ENCODE measurements at regions not wholly inside any gene's neighbourhood (a gene's known extent, or its start where the extent isn't known, plus 50 kb on each side); places are given as distances from the start of the nearest gene placed in this dataset.
"Not testable (repeated sequence)": the region's sequence is repeated elsewhere in the genome, so short reads cannot be mapped to it uniquely, and the experiment has no call there.

DNA sequence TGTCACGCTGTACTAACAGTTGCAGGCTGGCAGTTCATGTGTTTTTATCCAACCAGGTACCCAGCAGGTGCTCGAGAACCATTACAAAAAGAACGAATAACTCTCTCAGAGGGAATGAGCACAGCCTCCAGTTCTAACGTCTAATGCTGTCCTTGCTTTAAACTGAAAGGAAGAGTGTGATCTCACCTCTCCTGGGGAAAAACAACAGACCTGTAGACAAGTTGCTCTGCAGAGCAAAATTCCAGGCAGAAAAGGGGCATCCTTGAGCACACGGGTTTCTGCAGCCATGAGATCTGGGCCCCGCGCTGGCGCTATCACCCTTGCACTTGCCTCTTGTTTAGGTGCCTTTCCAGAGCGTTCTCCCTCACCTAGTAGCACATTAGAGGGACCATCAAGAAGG, 92.5 kb upstream of the DNAH5 start:
- Mint-ChIP-seq H3K9me3 (peaks cover 11% of the 10 kb centered on the region), H3K36me3 (peaks cover 1% of the 10 kb centered on the region), H3K4me1 (no peaks in the 10 kb centered on the region), H3K4me3 (no peak overlapping the region), H3K27ac (no peak overlapping the region), H3K27me3 (peaks cover 2% of the 10 kb centered on the region)

DNA sequence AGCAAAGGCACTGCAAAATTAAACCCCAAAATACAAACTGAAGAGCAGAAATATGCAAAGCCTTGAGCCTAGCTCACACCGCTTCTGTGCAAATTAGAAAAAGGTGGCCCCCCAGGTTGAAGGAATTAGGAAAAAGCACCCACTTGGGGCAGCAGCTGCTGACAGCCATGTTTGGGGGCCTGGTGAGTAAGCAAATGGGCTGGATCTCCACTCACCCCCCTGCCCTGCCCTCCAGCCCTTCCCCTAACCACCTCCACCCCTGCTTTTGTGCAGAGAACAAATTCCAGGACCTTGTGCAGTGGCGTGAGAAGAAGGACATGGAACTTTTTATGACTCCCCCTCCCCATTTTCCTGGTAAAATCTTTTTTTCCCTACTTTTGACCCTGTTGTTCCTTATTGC, 92.0 kb upstream of the DNAH5 start:
- Mint-ChIP-seq H3K36me3 (peaks cover 1% of the 10 kb centered on the region), H3K4me3 (no peak overlapping the region), H3K27ac (no peak overlapping the region), H3K4me1 (no peaks in the 10 kb centered on the region), H3K9me3 (peaks cover 11% of the 10 kb centered on the region), H3K27me3 (peaks cover 2% of the 10 kb centered on the region)

DNA sequence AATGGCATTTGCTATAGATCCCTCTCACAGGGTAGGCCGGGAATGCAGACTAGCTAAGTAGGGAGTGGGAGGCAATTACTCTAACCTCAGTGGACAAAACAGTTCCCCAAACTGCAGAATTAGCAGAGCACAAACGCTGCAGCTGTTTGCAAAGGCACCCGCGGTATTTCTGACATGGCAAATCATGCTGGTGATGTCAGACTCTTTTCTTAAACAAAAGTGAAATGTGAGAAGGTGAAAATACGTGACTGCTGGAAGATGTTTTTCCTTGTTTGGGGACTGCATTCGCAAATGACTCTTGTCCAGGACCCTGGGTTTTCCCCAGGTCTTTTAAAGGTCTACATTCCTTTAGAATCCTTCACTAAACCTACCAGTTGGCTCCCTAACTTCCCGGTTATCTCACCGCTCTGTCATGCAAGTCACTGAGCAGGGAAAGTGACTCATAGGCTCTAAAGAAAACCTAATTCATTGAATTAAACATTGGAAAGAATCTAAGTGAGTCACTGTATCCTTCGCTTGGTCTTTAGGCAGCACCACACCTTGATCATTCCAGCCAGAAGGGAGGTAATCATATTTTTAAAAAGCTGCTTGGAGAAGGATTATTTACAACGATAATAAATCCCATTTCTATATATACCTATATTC, 91.5 kb upstream of the DNAH5 start:
- Mint-ChIP-seq H3K27me3 (peaks cover 2% of the 10 kb centered on the region), H3K9me3 (peaks cover 11% of the 10 kb centered on the region), H3K36me3 (peaks cover 1% of the 10 kb centered on the region), H3K27ac (no peak overlapping the region), H3K4me3 (no peak overlapping the region), H3K4me1 (no peaks in the 10 kb centered on the region)

DNA sequence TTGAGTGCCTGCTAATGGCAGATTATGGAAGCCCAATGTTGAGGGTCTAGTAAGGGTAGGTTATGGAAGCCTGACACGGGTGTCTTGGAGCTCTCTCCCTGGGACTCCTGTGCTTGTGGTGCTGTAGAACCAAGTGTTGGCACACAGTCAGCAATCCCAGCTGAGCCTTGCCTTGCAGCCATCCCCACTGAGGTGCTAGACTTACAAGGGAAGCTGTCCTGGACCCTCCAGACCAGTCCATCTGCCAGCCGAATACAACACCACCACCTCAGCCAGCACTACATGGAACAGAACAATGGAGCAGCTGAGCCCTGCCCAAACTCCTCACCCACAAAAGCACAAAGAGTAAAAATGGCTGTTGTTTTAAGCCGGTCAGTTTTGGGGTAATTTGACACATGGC, 90.5 kb upstream of the DNAH5 start:
- Mint-ChIP-seq H3K27ac (no peak overlapping the region), H3K27me3 (peaks cover 2% of the 10 kb centered on the region), H3K9me3 (peaks cover 11% of the 10 kb centered on the region), H3K4me1 (no peaks in the 10 kb centered on the region), H3K4me3 (no peak overlapping the region), H3K36me3 (peaks cover 1% of the 10 kb centered on the region)

DNA sequence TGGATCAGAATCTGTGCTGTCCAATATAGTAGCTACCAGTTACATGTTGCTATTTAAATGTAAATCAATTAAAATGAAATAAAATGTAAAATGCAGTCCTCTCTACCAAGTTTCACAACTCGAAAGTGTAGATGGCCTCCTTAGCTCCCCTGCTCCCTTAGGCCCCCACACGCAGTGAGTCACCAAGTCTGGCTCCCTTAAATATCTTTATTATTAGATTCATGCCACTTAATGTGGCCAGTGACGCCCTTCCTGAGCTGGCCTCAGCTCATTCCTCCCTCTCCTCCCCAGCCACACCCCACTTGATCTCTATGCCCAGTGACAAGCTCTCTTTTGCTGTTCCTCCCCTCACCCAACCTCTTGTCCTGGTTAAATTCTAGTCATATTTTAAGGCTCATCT, 88.4 kb upstream of the DNAH5 start:
- Mint-ChIP-seq H3K4me1 (no peaks in the 10 kb centered on the region), H3K27ac (no peak overlapping the region), H3K4me3 (no peak overlapping the region), H3K27me3 (peaks cover 3% of the 10 kb centered on the region), H3K9me3 (peaks cover 11% of the 10 kb centered on the region), H3K36me3 (peaks cover 1% of the 10 kb centered on the region)

DNA sequence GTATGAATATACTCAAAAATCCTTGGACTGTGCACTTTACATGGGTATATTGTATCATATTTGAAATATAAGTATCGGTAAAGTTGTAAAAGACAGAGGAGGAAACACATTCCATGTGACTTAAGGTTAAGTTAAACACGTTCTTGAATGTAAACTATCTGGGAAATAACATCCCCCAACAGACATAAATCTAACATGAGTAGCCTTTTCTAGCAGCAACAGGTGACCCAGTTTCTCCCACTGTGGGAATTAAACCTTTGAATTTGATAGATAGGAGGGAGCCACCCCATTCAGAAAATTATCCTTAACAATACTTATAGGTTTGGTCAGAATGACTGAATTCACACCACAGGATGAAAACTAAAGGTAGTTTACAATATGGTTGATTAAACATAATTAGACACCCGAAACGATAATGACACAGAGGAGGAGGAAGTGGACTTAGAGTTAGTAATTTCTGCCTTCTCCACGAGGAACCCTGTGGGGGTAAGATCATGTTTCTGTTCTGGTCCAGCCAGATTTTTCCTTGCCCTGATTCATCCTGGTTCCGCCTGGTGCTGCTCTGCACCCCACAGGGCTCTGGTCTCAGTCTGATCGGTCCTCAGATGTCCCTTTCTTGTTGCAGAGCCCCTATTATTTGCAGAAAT, 84.6 kb upstream of the DNAH5 start:
- Mint-ChIP-seq H3K27me3 (peaks cover 2% of the 10 kb centered on the region), H3K4me1 (no peaks in the 10 kb centered on the region), H3K4me3 (no peak overlapping the region), H3K9me3 (peaks cover 13% of the 10 kb centered on the region), H3K27ac (no peak overlapping the region), H3K36me3 (no peaks in the 10 kb centered on the region)

DNA sequence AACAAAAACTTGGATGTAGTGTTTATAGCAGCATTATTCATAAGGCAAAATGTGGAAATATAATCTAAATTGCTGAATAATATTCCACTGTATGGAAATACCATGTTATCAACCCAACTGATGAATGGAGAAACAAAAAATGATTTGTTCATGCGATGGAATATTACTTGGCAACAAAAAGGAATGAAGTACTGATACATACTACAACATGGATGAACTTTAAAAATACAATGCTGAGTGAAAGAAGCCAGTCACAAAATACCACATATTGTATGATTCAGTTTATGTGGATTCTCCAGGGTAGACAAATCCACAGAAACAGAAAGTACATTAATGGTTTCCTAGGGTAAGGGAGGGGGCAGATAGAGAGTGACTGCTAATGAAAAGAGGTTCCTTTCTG, 83.7 kb upstream of the DNAH5 start:
- Mint-ChIP-seq H3K4me3 (no peak overlapping the region), H3K36me3 (no peaks in the 10 kb centered on the region), H3K4me1 (no peaks in the 10 kb centered on the region), H3K9me3 (peaks cover 13% of the 10 kb centered on the region), H3K27ac (no peak overlapping the region), H3K27me3 (peaks cover 2% of the 10 kb centered on the region)

DNA sequence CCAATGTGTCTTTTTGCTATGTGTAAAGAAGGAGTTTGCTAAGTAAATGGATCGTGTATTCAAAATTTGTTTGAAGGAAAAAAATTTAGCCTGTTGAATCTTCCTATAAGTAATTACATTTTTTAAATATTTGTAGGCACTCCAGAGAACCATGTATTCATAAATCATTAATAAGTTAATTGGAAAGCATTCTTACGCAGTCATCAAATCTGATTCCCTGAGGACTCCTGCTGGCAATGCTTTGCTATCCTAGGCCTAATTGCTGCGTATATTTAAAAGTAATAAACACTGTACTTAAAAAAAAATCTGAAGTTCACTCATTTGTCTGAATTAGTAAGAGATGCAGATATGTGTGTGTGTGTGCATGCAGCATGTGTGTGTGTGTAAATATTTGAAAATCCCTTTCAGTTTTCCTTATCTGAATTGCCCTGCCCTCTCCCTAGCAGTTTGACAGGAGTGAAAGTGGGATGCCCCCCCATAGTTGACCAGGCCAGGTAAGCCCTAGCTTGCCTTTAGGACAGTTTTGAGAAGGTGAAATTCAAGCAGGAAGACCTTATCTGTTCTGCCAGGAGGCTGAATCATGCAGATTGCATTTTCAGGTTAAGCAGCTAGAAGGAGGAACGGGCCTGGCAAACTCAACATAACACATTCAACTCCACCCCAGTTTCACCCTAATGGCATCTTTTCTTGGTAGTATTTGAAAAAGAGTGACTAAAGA, 81.2 kb upstream of the DNAH5 start:
- Mint-ChIP-seq H3K27me3 (peaks cover 2% of the 10 kb centered on the region), H3K4me3 (no peak overlapping the region), H3K4me1 (no peaks in the 10 kb centered on the region), H3K36me3 (no peaks in the 10 kb centered on the region), H3K27ac (no peak overlapping the region), H3K9me3 (peaks cover 10% of the 10 kb centered on the region)

DNA sequence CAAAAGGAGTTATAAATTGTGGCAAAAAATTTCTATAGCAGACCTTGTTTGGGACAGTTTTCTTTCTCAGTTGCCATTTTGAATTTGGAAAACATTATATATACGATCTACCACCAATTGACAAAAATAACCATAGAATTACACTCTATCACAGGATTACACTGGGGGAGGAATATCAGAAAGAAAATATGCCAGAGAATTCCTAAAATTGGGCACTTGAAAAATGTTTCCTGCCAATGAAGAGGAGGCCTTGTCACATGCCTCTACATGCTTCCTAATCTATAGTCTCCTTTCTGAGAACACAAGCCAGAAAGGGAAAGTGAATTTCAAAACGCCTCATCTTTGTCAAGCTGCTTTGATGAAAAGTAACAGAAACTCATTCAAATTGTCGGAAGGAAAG, 78.5 kb upstream of the DNAH5 start:
- Mint-ChIP-seq H3K4me1 (no peaks in the 10 kb centered on the region), H3K4me3 (no peak overlapping the region), H3K36me3 (no peaks in the 10 kb centered on the region), H3K9me3 (peaks cover 10% of the 10 kb centered on the region), H3K27me3 (no peaks in the 10 kb centered on the region), H3K27ac (no peak overlapping the region)

DNA sequence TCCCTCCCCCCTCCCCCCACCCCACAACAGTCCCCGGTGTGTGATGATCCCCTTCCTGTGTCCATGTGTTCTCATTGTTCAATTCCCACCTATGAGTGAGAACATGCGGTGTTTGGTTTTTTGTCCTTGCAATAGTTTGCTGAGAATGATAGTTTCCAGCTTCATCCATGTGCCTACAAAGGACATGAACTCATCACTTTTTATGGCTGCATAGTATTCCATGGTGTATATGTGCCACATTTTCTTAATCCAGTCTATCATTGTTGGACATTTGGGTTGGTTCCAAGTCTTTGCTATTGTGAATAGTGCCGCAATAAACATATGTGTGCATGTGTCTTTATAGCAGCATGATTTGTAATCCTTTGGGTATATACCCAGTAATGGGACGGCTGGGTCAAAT, 76.5 kb upstream of the DNAH5 start:
- peaks cover 10% of the 10 kb centered on the region for H3K9me3 Mint-ChIP-seq
- not testable (repeated sequence) for H3K4me1 Mint-ChIP-seq, H3K36me3 Mint-ChIP-seq, H3K4me3 Mint-ChIP-seq, H3K27me3 Mint-ChIP-seq, H3K27ac Mint-ChIP-seq

DNA sequence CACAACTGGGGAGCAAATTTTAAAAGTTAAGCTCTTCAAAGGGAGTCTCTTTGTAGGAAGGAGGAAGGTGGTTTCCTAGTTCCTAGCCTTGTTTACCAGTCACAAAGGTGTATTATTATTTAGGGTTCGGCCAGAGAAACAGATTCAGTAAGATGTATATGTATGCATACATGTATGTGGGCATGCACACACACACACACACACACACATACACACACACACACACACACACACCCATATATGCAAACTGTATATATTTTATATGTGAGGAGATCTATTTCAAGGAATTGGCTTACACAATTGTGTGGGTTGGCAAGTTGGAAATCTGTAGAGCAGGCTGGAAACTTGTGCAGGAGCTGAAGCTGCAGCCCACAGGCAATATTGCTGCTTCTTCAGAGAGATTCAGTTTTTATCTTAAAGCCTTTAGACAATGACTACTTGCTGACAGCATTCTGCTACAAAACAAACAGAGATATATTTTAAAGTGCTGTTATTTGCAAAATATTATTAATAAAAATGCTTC, 75.3 kb upstream of the DNAH5 start:
- Mint-ChIP-seq H3K27ac (no peak overlapping the region), H3K27me3 (no peaks in the 10 kb centered on the region), H3K9me3 (peaks cover 10% of the 10 kb centered on the region), H3K36me3 (no peaks in the 10 kb centered on the region), H3K4me1 (no peaks in the 10 kb centered on the region), H3K4me3 (no peak overlapping the region)

DNA sequence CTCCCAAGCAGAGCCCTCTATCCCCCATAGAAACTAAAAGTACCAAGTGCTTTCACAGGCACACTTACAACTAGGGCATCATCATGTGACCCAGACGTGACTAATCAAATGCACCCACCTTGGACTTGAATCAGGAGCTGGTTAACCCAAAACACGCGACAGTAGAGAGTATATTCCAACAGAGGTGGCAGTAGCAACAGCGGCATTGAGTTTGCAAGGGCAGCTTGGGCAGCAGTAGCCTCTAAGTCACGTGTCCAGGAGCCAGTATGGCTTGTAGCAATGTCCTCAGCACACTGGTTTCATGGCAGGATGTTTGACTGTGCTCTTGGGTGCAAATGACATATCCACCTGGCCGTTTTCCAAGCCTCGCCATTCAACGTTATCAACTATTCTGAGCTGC, 73.4 kb upstream of the DNAH5 start:
- no peaks in the 10 kb centered on the region for H3K4me1 Mint-ChIP-seq
- no peak overlapping the region for H3K4me3 Mint-ChIP-seq
- peaks cover 4% of the 10 kb centered on the region for H3K27me3 Mint-ChIP-seq
- H3K36me3 Mint-ChIP-seq: no peaks in the 10 kb centered on the region
- no peaks in the 10 kb centered on the region for H3K9me3 Mint-ChIP-seq
- no peak overlapping the region for H3K27ac Mint-ChIP-seq

DNA sequence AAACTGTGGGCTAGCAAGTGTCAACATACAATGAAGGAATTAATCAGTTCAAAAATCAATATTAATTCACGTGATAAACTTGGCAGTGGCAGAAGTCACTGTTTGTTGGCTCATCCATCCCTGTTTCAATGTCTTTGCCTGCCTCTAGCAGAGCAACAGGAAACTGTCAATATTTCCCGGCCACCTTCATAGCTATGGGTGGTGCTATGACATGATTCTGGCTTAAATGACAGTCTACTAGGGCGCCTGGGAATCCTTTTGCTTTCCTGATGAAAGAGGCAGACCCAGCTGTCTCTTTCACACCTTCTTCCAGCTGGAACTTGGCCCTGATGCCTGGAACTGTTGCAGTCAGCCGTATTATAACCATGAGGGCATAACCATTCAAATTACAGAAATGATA, 72.1 kb upstream of the DNAH5 start:
- H3K27me3 Mint-ChIP-seq: peaks cover 14% of the 10 kb centered on the region
- no peak overlapping the region for H3K4me3 Mint-ChIP-seq
- no peaks in the 10 kb centered on the region for H3K9me3 Mint-ChIP-seq

DNA sequence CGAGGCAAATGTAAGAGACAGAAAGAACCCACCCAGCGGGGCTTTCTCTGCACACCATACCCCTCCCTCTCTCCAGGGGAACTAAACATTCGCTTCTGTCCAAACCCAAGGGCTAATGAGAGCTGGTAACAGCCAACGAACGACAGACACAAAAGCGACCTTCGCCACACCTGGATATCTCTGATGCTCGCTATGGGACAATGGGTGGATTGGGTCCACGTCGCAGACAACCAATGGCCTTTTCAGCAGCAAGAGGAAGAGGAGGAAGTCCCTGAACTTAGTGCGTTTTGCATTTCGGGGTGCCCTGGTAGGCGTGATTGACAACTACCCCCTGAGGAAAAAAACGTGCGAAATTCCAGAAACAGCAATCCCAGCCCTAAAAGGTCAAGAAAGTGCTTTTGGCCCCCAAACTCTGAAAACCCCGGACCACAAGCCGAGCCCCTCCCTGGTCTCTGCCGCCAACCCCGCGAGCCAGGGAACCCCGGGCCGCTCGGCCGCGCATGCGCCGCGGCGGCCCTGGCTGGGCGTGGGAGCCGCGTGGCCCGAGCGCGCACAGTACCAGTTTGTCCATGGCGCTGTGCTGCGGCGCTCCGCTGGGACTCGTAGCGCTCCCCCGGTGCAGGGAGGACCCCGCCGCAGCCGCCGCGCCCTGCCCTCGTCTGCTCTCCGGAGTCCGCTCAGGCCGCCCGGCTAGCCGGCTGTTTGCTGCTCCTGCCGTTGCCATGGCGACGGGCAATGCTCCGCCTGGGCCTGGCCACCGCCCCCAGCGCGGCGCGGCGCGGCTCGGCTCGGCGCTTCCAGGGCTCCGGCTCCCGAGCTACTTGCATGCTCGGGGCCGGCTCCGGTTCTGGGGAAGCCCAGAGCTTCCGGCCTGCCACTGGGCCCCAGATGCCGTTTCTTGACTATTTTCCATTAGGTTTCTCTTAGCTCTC, 66.9 kb upstream of the DNAH5 start:
- H3K36me3 Mint-ChIP-seq: no peaks in the 10 kb centered on the region
- no peak overlapping the region for H3K27ac Mint-ChIP-seq
- H3K27me3 Mint-ChIP-seq: peaks cover 29% of the 10 kb centered on the region

More for the DNA sequence above, 72.1 kb upstream of the DNAH5 start:
- H3K36me3 Mint-ChIP-seq: no peaks in the 10 kb centered on the region
- H3K4me1 Mint-ChIP-seq: peaks cover 5% of the 10 kb centered on the region
- H3K27ac Mint-ChIP-seq: no peak overlapping the region

DNA sequence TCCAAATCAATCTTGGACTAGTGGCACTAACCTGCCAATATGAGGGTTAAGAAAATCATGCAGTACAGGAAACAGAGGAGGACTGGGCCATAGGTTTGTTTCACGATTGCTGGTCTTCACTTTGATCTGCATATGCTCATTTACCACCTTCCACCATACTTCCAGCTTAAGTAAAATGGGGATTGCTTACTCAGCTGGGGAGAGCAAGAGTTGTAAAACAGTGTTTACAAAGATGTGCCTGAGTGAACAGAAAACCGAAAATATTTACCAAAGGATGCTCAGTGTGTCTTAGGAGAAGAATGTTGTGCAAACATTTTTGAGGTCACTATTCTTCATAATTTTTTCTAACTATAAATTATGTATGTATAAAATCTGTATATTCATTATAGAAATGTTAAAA, 65.1 kb upstream of the DNAH5 start:
- no peak overlapping the region for H3K27ac Mint-ChIP-seq
- peaks cover 27% of the 10 kb centered on the region for H3K27me3 Mint-ChIP-seq
- no peaks in the 10 kb centered on the region for H3K9me3 Mint-ChIP-seq
- peaks cover 14% of the 10 kb centered on the region for H3K4me1 Mint-ChIP-seq
- H3K36me3 Mint-ChIP-seq: no peaks in the 10 kb centered on the region
- no peak overlapping the region for H3K4me3 Mint-ChIP-seq

More for the DNA sequence above, 66.9 kb upstream of the DNAH5 start:
- Mint-ChIP-seq H3K4me1 (peaks cover 14% of the 10 kb centered on the region), H3K4me3 (peak overlapping the region; percentile 73), H3K9me3 (no peaks in the 10 kb centered on the region)
